Pulmonary artery endothelial cell (primary cell): ENCODE measurements at regions not wholly inside any gene's neighbourhood (a gene's known extent, or its start where the extent isn't known, plus 50 kb on each side); places are given as distances from the start of the nearest gene placed in this dataset.
"Not testable (repeated sequence)": the region's sequence is repeated elsewhere in the genome, so short reads cannot be mapped to it uniquely, and the experiment has no call there.

Source experiments
- DNase-seq: peaks from one replicate; pipeline ENCODE4 v3.0.0-alpha.2; 2011; ENCODE audit warnings: low read depth, low spot score

DNA sequence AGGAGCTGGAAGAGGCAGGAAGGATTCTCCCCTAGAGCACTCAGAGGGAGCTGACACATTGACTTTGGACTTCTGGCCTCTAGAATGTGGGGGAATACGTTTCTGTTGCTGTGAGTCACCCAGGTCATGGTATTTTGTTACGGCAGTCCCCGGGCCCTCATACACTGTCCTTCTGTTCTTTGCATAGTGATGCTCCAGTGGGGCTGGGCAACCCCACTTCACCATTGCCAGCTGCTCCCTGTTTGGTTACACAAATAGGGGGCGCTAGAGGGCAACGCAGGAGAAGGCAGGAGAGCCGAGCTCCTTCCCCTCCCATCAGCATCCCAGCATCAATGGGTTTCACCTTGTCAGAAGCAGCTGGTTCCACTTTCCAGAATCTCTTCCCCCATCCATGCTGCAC is 257.7 kb upstream of the FOXF1 start:
- no peak for DNase-seq

DNA sequence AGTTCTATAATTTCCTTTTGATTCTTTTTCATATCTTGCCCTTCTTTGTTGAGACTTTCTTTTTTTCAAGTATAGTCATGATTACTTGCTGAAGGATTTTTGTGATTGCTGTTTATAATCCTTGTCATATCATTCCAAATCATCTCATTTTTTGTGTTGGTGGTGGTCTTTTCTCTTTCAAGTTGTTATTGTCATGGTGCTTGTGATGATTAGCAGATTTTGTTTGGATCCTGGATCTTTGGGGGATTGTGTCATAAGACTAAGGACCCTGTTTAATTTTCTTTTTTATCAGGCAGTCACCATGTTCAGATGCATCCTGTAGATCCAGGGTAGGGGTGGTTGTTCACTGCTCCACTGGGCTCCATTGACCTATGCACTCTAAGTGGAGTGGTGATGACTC is 254.4 kb upstream of the FOXF1 start:
- no peak for DNase-seq

- DNase-seq, result no peak
Observed at GRCh38 chr16:86256995-86257394, 253.3 kb upstream of the FOXF1 start.

- DNase-seq, result no peak
Observed at GRCh38 chr16:86257546-86257945, 252.8 kb upstream of the FOXF1 start.

- no peak for DNase-seq
Observed at GRCh38 chr16:86258713-86259112, 251.6 kb upstream of the FOXF1 start.

- no peak for DNase-seq
Observed at GRCh38 chr16:86259499-86259898, 250.8 kb upstream of the FOXF1 start.

- no peak for DNase-seq
Observed at GRCh38 chr16:86261379-86261778, 248.9 kb upstream of the FOXF1 start.

- DNase-seq, result not testable (repeated sequence)
Observed at GRCh38 chr16:86267657-86268056, 242.7 kb upstream of the FOXF1 start.

- no peak for DNase-seq
Observed at GRCh38 chr16:86270696-86271095, 239.6 kb upstream of the FOXF1 start.

GRCh38 chr16:86272744-86273143 is 237.6 kb upstream of the FOXF1 start:
- DNase-seq, result no peak

GRCh38 chr16:86277221-86277620 is 233.1 kb upstream of the FOXF1 start:
- DNase-seq, result no peak

DNA sequence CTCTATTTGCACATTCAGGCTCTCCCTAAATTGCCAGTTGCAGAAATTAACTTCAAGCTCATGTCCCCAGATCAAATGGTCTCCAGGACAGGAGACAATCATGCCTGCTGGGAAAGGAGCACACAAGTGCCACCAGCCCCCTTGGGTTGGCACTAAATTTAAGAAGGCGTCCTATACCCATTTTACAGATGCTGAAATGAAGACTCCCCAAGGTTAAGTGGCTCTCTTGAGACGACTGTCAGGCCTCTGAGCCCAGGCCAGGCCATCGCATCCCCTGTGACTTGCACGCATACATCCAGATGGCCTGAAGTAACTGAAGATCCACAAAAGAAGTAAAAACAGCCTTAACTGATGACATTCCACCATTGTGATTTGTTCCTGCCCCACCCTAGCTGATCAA is 232.5 kb upstream of the FOXF1 start:
- DNase-seq, result not testable (repeated sequence)

GRCh38 chr16:86281421-86281820 is 228.9 kb upstream of the FOXF1 start:
- DNase-seq, result no peak

GRCh38 chr16:86283944-86284343 is 226.4 kb upstream of the FOXF1 start:
- DNase-seq, result no peak

- DNase-seq, result no peak
Observed at GRCh38 chr16:86285421-86285820, 224.9 kb upstream of the FOXF1 start.

DNA sequence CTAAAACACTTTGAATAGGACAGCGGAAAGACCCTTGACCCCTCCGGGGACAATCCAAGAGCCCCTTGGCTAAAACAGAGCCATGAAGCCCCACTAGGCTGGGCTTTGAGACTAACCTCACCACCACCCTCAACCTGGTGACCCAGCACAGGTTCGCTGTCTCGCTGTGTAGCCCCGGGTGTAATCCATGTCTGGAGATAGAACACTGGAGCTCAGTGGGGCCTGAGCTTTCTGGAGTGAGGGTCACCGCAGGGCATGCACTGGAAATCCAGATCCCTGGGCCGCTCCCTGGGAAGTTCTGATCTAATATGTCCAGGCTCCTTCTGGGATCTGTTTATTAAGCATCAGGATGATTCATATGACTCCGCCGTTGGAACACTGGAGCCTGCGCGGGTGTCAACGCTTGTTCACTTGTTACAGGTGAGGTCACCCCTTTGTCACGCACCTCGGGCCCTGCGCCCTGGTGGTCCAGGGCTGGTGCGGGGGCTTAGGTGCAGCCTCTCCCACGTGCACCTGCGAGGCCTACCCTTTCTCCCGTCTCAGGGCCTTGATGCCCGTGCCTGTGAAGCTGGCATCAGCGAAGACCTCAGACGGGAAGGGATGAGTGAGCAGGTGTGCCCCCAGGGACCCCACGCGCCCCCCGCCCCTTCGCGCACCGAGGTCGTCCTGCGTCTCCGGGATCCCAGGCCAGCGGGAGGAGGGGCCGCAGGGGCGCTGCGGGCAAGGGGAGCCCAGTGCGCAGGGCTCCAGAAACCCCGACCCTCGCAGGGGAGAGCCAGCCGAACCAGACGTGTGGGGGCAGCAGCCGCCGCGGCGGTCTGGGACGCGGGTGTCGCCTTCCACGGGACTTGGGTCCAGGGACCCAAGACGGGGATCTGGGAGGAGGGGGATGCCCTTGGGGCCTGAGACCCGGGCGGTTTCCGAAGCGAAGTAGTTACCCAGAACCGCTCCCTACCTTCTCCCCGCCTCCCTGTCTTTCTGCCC is 224.1 kb upstream of the FOXF1 start:
- DNase-seq, result no peak

DNA sequence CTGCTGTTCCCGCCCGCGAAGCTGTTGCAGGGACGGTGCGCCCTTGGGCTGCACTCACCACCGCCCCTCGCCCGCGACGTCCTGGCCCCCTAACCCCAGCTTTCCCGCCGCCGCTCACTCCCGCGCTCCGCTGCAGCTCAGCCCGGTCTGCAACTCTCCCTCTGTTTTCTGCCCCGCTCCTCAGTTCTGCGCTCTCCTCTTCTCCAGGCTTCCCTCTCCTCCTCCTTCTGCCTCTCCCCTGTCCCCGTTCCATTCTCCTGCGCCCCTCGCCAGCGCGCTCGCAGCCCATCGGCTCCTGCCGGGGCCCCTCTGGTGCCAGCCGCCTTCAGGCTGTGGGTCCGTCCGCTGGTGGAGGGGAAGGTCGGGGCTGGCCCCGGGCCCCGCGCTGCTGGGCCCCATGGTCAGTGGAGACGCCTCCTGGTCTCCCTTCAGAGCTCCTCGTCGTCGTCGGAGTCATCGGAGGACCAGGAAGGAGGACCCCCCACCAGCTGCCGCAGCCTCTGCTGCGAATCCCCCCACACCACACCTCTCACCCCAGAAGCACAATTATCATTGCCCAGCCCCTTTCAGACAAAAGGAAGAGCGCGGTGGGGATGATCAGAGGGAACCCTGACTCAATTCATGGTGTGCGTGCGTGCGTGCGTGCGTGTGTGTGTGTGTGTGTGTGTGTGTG is 223.2 kb upstream of the FOXF1 start:
- DNase-seq, result no peak

DNA sequence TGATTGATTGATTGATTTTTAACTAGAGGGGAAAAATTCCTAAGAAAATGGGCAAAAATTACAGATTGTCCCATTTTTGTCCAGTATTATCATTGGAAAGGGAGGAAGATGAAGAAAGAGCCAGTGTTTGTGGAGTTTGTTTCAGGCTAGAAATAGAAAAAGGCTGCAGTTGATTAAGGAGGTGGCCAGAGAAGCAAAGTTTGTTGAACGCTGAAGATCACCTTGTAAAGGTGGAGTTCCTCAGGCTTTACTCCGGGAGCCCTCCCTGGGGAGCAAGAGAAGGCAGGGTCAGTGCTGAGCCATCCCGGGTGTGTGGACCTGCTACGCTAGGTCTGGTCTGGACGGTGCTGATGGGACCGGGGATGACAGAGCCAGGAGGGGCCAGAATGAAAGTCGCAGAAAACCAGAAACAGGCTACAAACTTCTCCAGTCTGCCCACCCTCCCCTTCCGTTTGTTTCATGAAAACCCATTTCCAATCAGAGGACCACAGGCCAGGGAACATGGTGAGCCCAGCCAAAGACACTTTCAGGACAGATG is 222.6 kb upstream of the FOXF1 start:
- no peak for DNase-seq

GRCh38 chr16:86288716-86289294 is 221.5 kb upstream of the FOXF1 start:
- no peak for DNase-seq

DNA sequence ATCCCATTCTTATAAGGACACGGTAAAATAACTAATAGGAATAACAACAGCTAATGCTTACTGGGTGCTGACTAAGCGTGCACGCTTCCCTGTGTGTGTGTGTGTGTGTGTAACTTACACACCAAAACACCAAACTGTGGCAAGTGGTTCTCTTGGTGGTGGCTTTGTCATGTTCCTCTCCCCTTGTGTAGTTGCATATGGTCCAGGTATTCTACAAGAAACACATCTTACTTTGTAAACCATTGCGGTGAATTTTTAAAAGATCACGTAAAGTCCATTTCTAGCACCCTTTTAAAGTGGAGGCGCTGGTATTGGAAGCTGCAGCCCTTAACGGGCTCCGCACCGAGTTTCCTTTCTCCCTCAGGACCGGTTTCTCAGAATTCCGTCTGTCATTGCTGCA is 221.0 kb upstream of the FOXF1 start:
- DNase-seq, result no peak

GRCh38 chr16:86289907-86290306 is 220.4 kb upstream of the FOXF1 start:
- no peak for DNase-seq

GRCh38 chr16:86291491-86291890 is 218.8 kb upstream of the FOXF1 start:
- no peak for DNase-seq
